Activated CD8-positive, alpha-beta T cell treated with anti-CD3 and anti-CD28 coated beads for 36 hours (primary cell): ENCODE measurements at regions not wholly inside any gene's neighbourhood (a gene's known extent, or its start where the extent isn't known, plus 50 kb on each side); places are given as distances from the start of the nearest gene placed in this dataset.

ENCODE experiments used
- ATAC-seq: fragments of 200-7000 bp; cut with Tn5 transposase; one replicate; pipeline ENCODE4 v1.10.0; 2021; ENCODE audit warnings: mild to moderate bottlenecking, moderate library complexity
- CTCF ChIA-PET: fragments of 350-600 bp; sonication (Branson Sonifier 250); formaldehyde crosslinking; loops from one replicate; lab custom pipeline; 2021; ENCODE audit warnings: antibody characterized with exemption; lab: Charles Lee
- POLR2A ChIA-PET: fragments of 350-600 bp; sonication (Branson Sonifier 250); formaldehyde crosslinking; loops from one replicate; lab custom pipeline; 2021; ENCODE audit warnings: antibody characterized with exemption; lab: Charles Lee
- DNase-seq: peaks from one replicate; pipeline ENCODE4 v3.0.0-alpha.2; 2020
- H3K27ac Mint-ChIP-seq: one replicate; pipeline ENCODE4 v1.8.0; 2021; ENCODE audit warnings: mild to moderate bottlenecking, mixed read lengths
- H3K27me3 Mint-ChIP-seq: one replicate; pipeline ENCODE4 v1.8.0; 2021; ENCODE audit warnings: mixed read lengths
- H3K36me3 Mint-ChIP-seq: one replicate; pipeline ENCODE4 v1.8.0; 2021; ENCODE audit warnings: low read depth, mixed read lengths
- H3K4me1 Mint-ChIP-seq: one replicate; pipeline ENCODE4 v1.8.0; 2021; ENCODE audit warnings: low read depth, mixed read lengths
- H3K4me3 Mint-ChIP-seq: one replicate; pipeline ENCODE4 v1.8.0; 2021; ENCODE audit warnings: mild to moderate bottlenecking, moderate library complexity, mixed read lengths
- H3K9me3 Mint-ChIP-seq: one replicate; pipeline ENCODE4 v1.8.0; 2021; ENCODE audit warnings: mixed read lengths
- intact Hi-C: fragments of 100-400 bp; cut with micrococcal nuclease; formaldehyde crosslinking; loops from one replicate; pipeline ENCODE4 v1.10.0; 2022
- TF ChIP-seq, protein P1 (sequence below): fragments of 200-600 bp; IDR thresholded peaks from one replicate; pipeline ENCODE4 v1.8.0; 2022; ENCODE audit warnings: antibody characterized with exemption, mild to moderate bottlenecking

DNA sequence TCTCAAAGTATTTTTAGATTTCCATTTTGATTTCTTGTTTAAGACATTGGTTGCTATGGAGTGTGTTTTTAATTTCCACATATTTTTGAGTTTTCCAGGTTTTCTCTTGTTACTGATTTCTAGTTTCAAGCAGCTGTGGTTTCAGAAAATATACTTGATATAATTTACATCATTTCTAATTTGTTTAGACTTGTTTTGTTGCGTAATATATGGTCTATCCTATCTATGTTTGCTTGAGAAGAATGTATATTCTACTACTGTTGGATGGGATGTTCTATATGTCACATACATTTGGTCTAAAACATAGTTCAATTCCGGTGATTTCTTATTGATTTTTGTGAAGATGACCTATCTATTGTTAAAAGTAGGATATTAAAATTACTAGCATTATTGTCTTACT lies 170.5 kb upstream of the EMCN start:
- peaks cover 2% of the 10 kb centered on the region for H3K9me3 Mint-ChIP-seq
- CTCF ChIA-PET, result no interaction called here
- TF ChIP-seq, protein P1, sequence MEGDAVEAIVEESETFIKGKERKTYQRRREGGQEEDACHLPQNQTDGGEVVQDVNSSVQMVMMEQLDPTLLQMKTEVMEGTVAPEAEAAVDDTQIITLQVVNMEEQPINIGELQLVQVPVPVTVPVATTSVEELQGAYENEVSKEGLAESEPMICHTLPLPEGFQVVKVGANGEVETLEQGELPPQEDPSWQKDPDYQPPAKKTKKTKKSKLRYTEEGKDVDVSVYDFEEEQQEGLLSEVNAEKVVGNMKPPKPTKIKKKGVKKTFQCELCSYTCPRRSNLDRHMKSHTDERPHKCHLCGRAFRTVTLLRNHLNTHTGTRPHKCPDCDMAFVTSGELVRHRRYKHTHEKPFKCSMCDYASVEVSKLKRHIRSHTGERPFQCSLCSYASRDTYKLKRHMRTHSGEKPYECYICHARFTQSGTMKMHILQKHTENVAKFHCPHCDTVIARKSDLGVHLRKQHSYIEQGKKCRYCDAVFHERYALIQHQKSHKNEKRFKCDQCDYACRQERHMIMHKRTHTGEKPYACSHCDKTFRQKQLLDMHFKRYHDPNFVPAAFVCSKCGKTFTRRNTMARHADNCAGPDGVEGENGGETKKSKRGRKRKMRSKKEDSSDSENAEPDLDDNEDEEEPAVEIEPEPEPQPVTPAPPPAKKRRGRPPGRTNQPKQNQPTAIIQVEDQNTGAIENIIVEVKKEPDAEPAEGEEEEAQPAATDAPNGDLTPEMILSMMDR, result no peak
- intact Hi-C loops, result no loop called here
- H3K27ac Mint-ChIP-seq, result no peak overlapping the region
- no peak overlapping the region for H3K4me3 Mint-ChIP-seq
- H3K4me1 Mint-ChIP-seq, result no peaks in the 10 kb centered on the region
- no peaks in the 10 kb centered on the region for H3K36me3 Mint-ChIP-seq
- DNase-seq, result no peak
- POLR2A ChIA-PET, result no interaction called here
- peaks cover 7% of the 10 kb centered on the region for H3K27me3 Mint-ChIP-seq
- ATAC-seq, result no peak

- H3K4me1 Mint-ChIP-seq, result no peaks in the 10 kb centered on the region
- peaks cover 5% of the 10 kb centered on the region for H3K27me3 Mint-ChIP-seq
- TF ChIP-seq, protein P1, result no peak
- no peak overlapping the region for H3K27ac Mint-ChIP-seq
- peaks cover 2% of the 10 kb centered on the region for H3K9me3 Mint-ChIP-seq
- intact Hi-C loops, result no loop called here
- no peak overlapping the region for H3K4me3 Mint-ChIP-seq
- CTCF ChIA-PET, result no interaction called here
- DNase-seq (no peak), ATAC-seq (no peak)
- POLR2A ChIA-PET, result no interaction called here
- no peaks in the 10 kb centered on the region for H3K36me3 Mint-ChIP-seq
Observed at GRCh38 chr4:100682477-100683218, 164.8 kb upstream of the EMCN start.

GRCh38 chr4:100681289-100681688 lies 163.5 kb upstream of the EMCN start:
- no peak for ATAC-seq
- Mint-ChIP-seq H3K27ac (no peak overlapping the region), H3K27me3 (peaks cover 5% of the 10 kb centered on the region), H3K9me3 (peaks cover 2% of the 10 kb centered on the region), H3K4me3 (no peak overlapping the region), H3K4me1 (no peaks in the 10 kb centered on the region), H3K36me3 (no peaks in the 10 kb centered on the region)
- ChIA-PET CTCF (no interaction called here), POLR2A (no interaction called here)
- no peak for DNase-seq
- intact Hi-C loops, result no loop called here
- TF ChIP-seq, protein P1, result no peak

DNA sequence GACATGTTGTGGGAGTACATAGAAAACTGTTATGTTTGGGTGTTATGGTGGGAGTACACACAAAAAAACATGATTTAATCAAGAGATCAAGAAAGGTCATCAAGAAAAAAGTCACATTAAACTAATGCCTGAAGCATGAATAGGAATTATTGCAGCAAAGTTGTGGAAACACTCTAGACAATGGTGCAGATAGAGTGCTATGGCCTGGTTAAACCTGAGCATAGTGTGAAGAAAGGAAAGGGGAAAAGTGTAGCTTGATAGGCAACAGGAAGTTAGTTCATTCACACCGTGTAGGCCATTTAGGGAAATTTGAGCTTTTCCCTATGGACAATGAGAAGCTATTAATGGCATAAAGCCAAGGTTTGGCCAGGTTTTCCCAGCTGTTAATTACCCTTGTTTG lies 162.1 kb upstream of the EMCN start:
- CTCF ChIA-PET, result no interaction called here
- intact Hi-C loops, result no loop called here
- H3K36me3 Mint-ChIP-seq, result no peaks in the 10 kb centered on the region
- no peak overlapping the region for H3K4me3 Mint-ChIP-seq
- ATAC-seq (no peak), DNase-seq (no peak)
- H3K9me3 Mint-ChIP-seq, result peaks cover under 1% of the 10 kb centered on the region
- POLR2A ChIA-PET, result interaction anchor here (0.6 kb wide), 1 partner anchor 17 kb away, joined by 3 read pairs; no protein-coding TSS in a partner anchor
- peaks cover 2% of the 10 kb centered on the region for H3K27me3 Mint-ChIP-seq
- H3K27ac Mint-ChIP-seq, result no peak overlapping the region
- TF ChIP-seq, protein P1, result no peak
- no peaks in the 10 kb centered on the region for H3K4me1 Mint-ChIP-seq

- POLR2A ChIA-PET, result no interaction called here
- DNase-seq, result no peak
- no peak for ATAC-seq
- TF ChIP-seq, protein P1, result no peak
- Mint-ChIP-seq H3K27ac (no peak overlapping the region), H3K9me3 (no peaks in the 10 kb centered on the region), H3K4me3 (no peak overlapping the region), H3K4me1 (no peaks in the 10 kb centered on the region), H3K36me3 (no peaks in the 10 kb centered on the region), H3K27me3 (no peaks in the 10 kb centered on the region)
- intact Hi-C loops, result no loop called here
- CTCF ChIA-PET, result no interaction called here
Observed at GRCh38 chr4:100674976-100675375, 157.2 kb upstream of the EMCN start.
